SK-N-MC (cell line): ENCODE measurements at regions not wholly inside any gene's neighbourhood (a gene's known extent, or its start where the extent isn't known, plus 50 kb on each side); places are given as distances from the start of the nearest gene placed in this dataset.
A peak's percentile ranks its signal among the peaks of the same experiment; 100 is the strongest.

Experiments
- DNase-seq: peaks from one replicate; pipeline ENCODE4 v3.0.0-alpha.2; 2011; ENCODE audit warnings: low read depth, low spot score
- H3K27ac ChIP-seq: fragments of 200-600 bp; sonication (generic); 2 replicates; pipeline ENCODE4 v1.5.1; 2016; ENCODE audit warnings: mixed run types
- H3K36me3 ChIP-seq: fragments of 200-600 bp; sonication (generic); 2 replicates; pipeline ENCODE4 v1.6.1; 2017; ENCODE audit warnings: antibody characterized with exemption, low read length, mixed read lengths; ENCODE audit not compliant: insufficient read depth
- H3K4me3 ChIP-seq: fragments of 200-600 bp; sonication (generic); 2 replicates; pipeline ENCODE4 v1.5.1; 2016
- H3K9ac ChIP-seq: fragments of 200-600 bp; sonication (generic); 2 replicates; pipeline ENCODE4 v1.8.0; 2017; ENCODE audit warnings: mixed run types, mixed read lengths; ENCODE audit not compliant: insufficient read length
- H3K9me3 ChIP-seq: fragments of 200-600 bp; sonication (generic); 2 replicates; pipeline ENCODE4 v1.6.1; 2017; ENCODE audit warnings: low read depth, mild to moderate bottlenecking, antibody characterized with exemption, low read length, moderate library complexity, mixed read lengths
- EZH2 ChIP-seq: fragments of 200-600 bp; sonication (generic); IDR thresholded peaks from one replicate; pipeline ENCODE4 v1.6.1; 2017; ENCODE audit warnings: antibody characterized with exemption
- FOXP2 ChIP-seq: optimal IDR thresholded peaks from 2 replicates; pipeline ENCODE3; 2011; ENCODE audit warnings: mild to moderate bottlenecking, moderate library complexity; ENCODE audit not compliant: insufficient read depth; ENCODE audit errors: extremely low read length, control extremely low read depth
- POLR2AphosphoS5 ChIP-seq: IDR thresholded peaks from 2 replicates; pipeline ENCODE4 v1.6.1; 2012; ENCODE audit warnings: mild to moderate bottlenecking, low read depth, low read length, borderline replicate concordance

GRCh38 chr12:86744547-86745212, 488.5 kb upstream of the MGAT4C start:
- H3K4me3 ChIP-seq: no peak overlapping the region
- no peak for DNase-seq
- no peak for TF ChIP-seq EZH2
- TF ChIP-seq POLR2AphosphoS5: no peak
- TF ChIP-seq FOXP2: no peak
- no peak overlapping the region for H3K9ac ChIP-seq
- no peaks in the 10 kb centered on the region for H3K9me3 ChIP-seq
- H3K36me3 ChIP-seq: no peaks in the 10 kb centered on the region
- no peak overlapping the region for H3K27ac ChIP-seq

DNA sequence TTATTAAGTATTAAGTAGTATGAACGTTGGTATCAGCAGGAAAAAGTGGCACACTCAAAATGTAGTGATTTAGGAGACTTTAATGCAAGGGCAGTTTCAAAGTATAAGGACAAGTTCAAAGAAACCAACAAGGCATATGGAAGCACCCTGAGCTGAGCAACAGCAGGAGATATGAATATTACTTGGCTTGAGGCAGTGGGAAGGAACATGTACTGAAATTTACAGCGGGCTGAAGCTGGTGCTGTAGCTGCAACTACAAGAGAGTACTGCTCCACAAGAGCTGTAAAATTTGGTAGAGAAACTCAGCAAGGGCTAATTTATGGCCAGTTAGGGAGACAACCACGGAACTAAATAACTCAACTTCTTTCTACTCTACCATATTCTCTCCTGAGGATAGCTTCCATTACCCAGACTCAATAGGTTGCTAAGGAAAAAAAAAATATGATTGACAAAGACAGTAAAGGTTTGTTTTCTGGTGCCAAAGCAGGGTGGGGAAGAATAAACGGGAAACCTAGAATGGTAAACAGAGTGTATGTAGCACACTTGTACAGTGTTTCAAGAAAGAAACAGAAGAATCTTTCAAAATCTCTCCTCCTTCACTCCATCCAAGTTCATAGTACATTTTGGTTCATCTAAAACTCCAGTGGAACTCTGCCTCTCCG, 487.8 kb upstream of the MGAT4C start:
- H3K36me3 ChIP-seq: no peaks in the 10 kb centered on the region
- no peak for DNase-seq
- H3K4me3 ChIP-seq: peak overlapping the region; percentile 29
- H3K9me3 ChIP-seq: no peaks in the 10 kb centered on the region
- no peak for TF ChIP-seq EZH2
- no peak for TF ChIP-seq FOXP2
- no peak for TF ChIP-seq POLR2AphosphoS5
- H3K27ac ChIP-seq: peak overlapping the region; percentile 55; the same call in 1 of the 2 replicates
- H3K9ac ChIP-seq: no peak overlapping the region

GRCh38 chr12:86741531-86741930, 485.3 kb upstream of the MGAT4C start:
- Histone ChIP-seq H3K36me3 (no peaks in the 10 kb centered on the region), H3K4me3 (no peak overlapping the region), H3K27ac (no peak overlapping the region), H3K9me3 (no peaks in the 10 kb centered on the region), H3K9ac (no peak overlapping the region)
- TF ChIP-seq POLR2AphosphoS5 (no peak), EZH2 (no peak), FOXP2 (no peak)
- DNase-seq: no peak

- DNase-seq: no peak
- no peaks in the 10 kb centered on the region for H3K9me3 ChIP-seq
- no peak for TF ChIP-seq EZH2
- no peak for TF ChIP-seq FOXP2
- TF ChIP-seq POLR2AphosphoS5: no peak
- H3K36me3 ChIP-seq: no peaks in the 10 kb centered on the region
- H3K9ac ChIP-seq: no peak overlapping the region
- H3K4me3 ChIP-seq: no peak overlapping the region
- H3K27ac ChIP-seq: no peak overlapping the region
Measured at GRCh38 chr12:86735851-86736250, 479.7 kb upstream of the MGAT4C start.

GRCh38 chr12:86735072-86735471, 478.9 kb upstream of the MGAT4C start:
- H3K4me3 ChIP-seq: no peak overlapping the region
- DNase-seq: no peak
- H3K36me3 ChIP-seq: no peaks in the 10 kb centered on the region
- TF ChIP-seq POLR2AphosphoS5 (no peak), FOXP2 (no peak), EZH2 (no peak)
- no peak overlapping the region for H3K9ac ChIP-seq
- no peaks in the 10 kb centered on the region for H3K9me3 ChIP-seq
- no peak overlapping the region for H3K27ac ChIP-seq

DNA sequence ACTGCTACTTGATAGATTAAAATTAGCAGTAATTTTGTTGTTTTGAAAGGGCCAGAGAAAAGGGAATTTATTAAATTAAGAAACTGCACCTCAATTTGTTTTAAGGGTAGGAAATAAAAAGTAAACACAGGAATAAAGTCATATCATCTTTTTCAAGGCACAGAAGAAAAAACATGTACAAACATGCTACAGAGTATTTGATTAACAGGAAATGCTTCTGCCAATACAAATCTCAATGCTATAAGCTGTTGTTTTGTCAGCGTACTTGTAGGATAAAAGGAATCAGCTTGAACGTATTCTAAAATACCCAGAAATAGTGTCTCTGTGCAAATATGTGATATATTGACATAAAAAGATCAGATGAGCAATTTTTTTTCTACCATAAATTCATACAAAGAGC, 474.0 kb upstream of the MGAT4C start:
- no peak for TF ChIP-seq EZH2
- no peak for TF ChIP-seq POLR2AphosphoS5
- TF ChIP-seq FOXP2: no peak
- H3K4me3 ChIP-seq: no peak overlapping the region
- no peaks in the 10 kb centered on the region for H3K9me3 ChIP-seq
- H3K36me3 ChIP-seq: no peaks in the 10 kb centered on the region
- DNase-seq: no peak
- H3K27ac ChIP-seq: no peak overlapping the region
- H3K9ac ChIP-seq: no peak overlapping the region

DNA sequence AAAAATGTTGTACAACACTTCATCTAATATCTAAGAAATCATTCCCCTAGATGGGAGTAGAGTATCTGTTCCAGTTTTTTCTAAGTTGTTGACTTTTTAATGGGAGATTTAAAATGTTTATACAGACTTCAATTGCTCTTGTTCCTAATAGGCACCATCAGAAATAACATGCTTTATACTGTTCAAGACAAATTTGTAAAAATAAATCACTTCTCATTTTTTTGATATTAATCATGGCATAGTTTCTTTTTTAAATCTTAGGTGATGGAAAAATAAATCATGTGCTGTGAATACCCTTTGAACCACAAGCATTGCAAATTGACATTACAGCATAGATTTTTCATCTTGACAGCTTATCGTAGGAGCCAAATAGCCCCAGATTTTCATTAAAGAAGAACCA, 473.5 kb upstream of the MGAT4C start:
- no peak overlapping the region for H3K27ac ChIP-seq
- TF ChIP-seq EZH2: no peak
- no peak for TF ChIP-seq POLR2AphosphoS5
- no peak for TF ChIP-seq FOXP2
- no peak for DNase-seq

DNA sequence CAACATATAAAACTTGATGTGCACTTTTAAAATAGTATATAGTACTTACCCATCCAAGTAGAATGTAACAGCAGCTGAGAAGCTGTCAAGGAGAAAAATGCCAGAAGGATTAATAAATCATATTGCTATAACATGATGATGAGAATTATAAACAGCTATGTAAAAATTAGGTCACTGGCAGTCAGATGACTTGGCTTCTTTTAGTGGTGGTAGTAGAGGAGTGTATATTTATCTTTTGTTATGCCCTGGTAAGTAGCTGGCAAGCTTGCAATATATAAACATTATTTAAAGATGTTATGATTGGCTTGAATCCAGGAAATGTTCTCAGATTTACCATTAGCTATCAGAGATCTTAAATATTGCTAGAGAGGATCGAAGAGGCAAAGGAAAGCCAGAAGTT, 471.0 kb upstream of the MGAT4C start:
- DNase-seq: no peak
- no peaks in the 10 kb centered on the region for H3K36me3 ChIP-seq
- no peaks in the 10 kb centered on the region for H3K9me3 ChIP-seq
- TF ChIP-seq FOXP2 (no peak), POLR2AphosphoS5 (no peak), EZH2 (no peak)
- H3K9ac ChIP-seq: no peak overlapping the region
- H3K4me3 ChIP-seq: no peak overlapping the region
- H3K27ac ChIP-seq: peak overlapping the region; percentile 32; the same call in 1 of the 2 replicates

More for the DNA sequence above, 473.5 kb upstream of the MGAT4C start:
- no peak overlapping the region for H3K9ac ChIP-seq
- H3K9me3 ChIP-seq: no peaks in the 10 kb centered on the region
- no peaks in the 10 kb centered on the region for H3K36me3 ChIP-seq
- no peak overlapping the region for H3K4me3 ChIP-seq
